GM21619 (cell line): ENCODE measurements at regions not wholly inside any gene's neighbourhood (a gene's known extent, or its start where the extent isn't known, plus 50 kb on each side); places are given as distances from the start of the nearest gene placed in this dataset.
"Not testable (repeated sequence)": the region's sequence is repeated elsewhere in the genome, so short reads cannot be mapped to it uniquely, and the experiment has no call there.

Experiments used
- ATAC-seq: cut with Tn5 transposase; IDR thresholded peaks from one replicate; pipeline ENCODE4 v1.9.1; 2021; ENCODE audit not compliant: unreplicated experiment

DNA sequence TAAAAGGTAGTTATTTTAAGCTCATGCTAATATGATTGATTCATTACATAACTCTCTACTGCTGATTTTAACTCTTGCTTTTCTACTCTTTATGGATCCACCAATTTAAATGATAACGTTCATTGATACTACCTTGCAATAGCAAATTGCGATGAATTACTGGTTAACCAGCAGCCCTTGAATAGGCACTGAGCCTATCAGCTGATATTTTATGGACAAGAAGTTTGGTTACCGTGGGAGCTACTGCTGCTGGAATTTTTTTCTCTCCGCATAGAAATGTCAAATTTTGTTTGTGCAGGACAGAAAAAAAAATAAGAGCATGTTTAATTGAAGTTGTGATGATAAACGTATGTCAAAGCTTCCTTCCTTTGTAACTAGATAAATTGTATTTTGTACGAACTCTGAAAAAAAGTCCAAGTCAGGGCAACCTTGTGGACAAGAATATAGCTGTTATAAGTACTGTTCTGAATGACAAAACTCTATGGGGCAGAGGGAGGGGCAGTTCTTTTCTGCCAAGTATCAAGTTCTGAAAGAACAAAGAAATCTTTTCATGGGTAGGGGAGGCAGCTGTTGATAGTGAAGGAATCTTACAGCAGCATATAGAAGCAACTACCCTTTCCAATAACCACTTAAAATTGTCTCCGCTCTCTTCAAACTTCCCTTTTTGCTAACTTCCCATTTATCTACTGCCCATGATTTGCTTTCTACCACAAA lies 434.9 kb upstream of the PABPC4L start:
- no peak for ATAC-seq

GRCh38 chr4:134634301-134634700 lies 432.7 kb upstream of the PABPC4L start:
- no peak for ATAC-seq

DNA sequence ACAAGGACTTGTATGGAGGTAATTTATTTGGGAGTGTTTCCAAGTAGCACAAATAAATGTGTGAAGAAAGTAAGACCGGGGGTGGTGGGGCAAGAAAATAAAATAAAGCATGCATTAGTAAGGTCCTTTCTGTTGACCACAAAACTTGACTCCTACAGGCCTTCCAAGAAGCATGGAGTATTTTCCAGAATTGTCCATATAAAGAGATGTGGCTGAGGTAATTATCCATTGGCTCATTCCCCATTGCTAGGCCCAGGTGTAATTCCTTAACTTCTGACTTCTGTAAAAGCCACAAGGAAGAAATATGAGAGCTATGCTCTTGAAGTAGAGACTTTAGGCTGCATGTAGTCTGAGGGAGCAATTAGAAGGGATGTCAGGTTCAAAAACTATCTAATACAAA lies 430.5 kb upstream of the PABPC4L start:
- ATAC-seq = no peak

DNA sequence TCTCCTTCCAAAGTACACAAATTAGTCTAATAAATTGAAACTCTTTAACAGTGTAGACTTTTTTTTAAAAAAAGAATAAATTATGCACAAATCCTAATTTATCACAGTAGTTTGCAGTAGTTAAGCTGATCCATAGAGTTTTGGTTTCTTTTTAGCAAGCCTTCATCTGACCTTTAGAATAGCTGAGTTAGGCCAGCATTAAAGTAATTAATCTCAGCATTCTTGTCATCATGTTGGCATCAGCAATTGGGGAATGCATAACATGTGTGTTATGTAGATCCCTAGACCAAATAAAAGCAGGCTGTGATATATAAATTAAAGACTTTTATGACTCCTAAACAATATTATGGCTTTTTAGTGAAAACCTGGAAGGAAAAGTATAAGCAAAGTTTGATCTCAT lies 426.5 kb upstream of the PABPC4L start:
- no peak for ATAC-seq

GRCh38 chr4:134627366-134627765 lies 425.8 kb upstream of the PABPC4L start:
- ATAC-seq = no peak

GRCh38 chr4:134624365-134624764 lies 422.8 kb upstream of the PABPC4L start:
- ATAC-seq = no peak

- ATAC-seq = not testable (repeated sequence)
These were observed 421.3 kb upstream of the PABPC4L start for GRCh38 chr4:134622626-134623575.

GRCh38 chr4:134622199-134622598 lies 420.6 kb upstream of the PABPC4L start:
- ATAC-seq = no peak

DNA sequence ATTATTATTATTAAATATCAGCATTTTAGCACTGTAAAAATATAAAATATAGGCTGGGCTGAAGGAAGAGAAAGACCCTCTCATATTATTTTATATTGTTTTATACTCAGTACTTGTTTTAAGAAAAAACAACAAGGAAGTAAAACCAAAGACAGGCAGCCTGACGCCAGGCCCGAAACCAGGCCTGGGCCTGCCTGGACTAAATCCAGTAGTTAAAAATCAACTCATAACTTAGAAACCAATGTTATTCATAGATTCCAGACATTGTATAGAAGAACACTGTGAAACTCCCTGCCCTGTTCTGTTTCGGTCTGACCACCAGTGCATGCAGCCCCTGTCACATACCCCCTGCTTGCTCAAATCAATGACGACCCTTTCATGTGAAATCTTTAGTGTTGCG lies 420.1 kb upstream of the PABPC4L start:
- ATAC-seq = not testable (repeated sequence)

DNA sequence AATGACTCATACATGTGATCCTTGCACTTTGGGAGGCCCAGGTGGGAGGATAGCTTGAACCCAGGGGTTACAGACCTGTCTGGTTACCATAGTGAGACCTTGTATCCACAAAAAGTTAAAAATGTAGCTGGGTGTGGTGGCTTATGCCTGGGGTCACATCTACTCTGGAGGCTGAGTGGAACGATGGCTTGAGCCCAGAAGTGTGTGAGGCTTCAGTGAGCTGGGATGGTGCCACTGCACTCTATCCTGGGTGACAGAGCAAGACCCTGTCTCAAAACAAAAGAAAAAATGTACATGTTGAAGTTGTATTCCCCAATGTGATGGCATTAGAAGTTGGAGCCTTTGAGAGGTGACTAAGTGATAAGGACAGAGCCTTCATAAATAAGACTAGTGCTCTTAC lies 409.4 kb upstream of the PABPC4L start:
- ATAC-seq = no peak

DNA sequence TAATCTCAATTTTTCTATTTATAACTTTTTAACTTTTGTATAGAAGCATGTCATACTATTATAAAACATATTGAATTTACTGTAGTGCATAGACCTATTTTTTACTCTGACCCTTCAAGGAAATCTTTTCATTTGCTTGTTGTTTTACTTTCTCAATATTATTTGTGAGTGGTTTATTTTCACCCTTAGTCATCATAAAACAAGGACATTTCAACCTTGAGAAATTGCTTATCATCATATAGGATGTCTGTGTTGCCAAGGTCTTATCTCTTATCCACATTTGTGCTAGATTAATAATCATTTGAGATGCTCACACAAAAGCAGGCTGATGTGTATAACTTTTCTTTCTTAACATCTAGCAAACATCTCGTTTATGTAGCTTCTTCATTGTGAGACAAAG lies 408.6 kb upstream of the PABPC4L start:
- ATAC-seq = no peak

- no peak for ATAC-seq
These were observed 400.1 kb upstream of the PABPC4L start for GRCh38 chr4:134601706-134602105.

GRCh38 chr4:134591326-134591725 lies 389.7 kb upstream of the PABPC4L start:
- ATAC-seq = no peak

GRCh38 chr4:134585972-134586371 lies 384.4 kb upstream of the PABPC4L start:
- no peak for ATAC-seq

DNA sequence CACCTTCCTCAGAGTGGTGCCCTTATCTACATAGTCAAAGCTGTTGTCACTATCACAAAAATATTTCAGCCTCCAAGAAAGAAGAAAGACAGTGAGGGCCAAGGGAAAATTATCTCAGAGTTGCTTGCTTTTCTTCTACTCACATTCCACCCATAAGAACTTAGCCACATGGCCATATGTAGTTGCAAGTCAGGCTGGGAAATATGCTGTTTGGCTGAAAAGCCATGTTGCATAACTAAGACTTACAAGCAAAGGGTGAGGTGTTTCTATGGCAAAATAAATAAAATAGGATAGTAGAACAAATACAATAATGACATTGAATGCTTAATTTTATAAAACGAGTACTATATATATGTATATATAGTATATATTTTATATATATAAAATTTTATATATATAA lies 365.9 kb upstream of the PABPC4L start:
- ATAC-seq = no peak

DNA sequence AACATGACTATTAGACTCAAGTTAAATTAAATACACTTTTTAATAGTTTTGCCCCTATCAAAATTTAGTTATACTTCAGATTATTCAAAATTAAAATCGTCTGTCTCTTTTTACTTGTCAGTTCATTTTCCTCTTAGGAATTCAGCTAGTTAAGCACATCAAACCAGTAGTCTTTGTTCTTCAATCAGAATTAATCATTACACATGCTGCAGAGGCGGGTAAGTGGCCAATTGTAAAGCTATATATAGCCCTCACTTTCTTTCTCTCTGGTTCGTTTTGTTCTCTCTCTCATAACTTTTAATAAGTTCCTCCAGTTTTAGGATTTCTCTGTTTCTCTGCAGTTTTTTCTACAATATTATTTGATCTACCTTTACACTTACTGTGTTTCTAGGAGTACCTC lies 359.1 kb upstream of the PABPC4L start:
- no peak for ATAC-seq

DNA sequence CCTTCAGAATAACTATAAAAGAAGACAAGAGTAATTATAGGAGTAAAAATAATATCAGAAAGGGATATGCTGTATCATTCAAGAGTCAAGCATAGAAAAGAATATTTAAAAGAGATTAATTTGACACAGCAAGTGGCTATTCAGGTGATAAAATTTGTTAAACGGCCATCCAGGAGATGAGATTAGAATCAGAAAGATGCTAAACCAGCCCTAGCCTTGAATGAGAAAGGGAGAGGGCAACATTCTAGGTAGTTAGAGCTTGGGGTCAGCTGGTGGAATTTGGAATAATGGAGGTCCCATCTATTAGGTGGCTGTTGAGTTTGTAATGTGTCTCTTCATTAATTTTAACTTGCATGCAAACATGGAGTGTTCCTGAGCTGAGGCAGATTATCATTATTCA lies 350.5 kb upstream of the PABPC4L start:
- no peak for ATAC-seq

DNA sequence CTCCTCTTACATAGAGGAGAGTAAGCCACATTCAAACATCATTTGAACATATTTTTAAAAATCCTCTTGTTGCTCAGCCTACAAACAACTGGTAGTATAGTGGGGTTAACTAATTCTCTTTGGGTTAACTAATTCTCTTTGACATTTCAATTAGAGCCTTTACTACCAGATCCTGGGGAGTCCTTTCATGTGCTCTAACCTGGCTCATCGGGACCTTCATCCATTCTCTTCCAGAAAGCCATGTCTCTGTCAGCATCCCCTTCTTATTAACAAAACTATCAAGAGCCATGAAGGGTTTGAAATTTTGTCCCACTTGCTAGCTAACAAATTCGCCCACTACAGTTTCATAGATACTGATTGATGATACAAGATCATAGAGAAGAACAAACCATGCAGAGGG lies 349.8 kb upstream of the PABPC4L start:
- ATAC-seq = no peak

DNA sequence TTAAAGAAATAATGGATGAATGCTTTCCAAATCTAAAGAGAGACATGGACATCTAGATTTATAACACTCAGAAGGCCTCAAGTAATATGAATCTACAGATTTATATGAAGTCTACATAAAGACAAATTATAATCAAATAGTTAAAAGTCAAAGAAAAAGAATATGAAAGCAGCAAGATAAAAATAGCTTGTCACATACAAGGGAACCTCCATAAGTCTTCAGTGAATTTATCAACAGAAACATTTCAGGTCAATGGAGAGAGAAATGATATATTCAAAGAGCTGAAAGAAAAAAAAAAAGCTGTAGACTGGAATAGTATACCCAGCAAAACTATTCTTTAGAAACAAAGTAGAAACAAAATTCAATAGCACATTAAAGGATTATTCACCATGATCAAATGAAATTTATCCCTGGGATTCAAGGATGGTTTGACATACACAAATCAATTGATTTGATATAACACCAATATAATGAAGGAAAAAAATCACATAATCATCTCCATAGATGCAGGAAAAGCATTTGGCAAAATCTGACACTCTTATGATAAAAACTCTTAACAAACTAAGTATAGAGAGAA lies 346.6 kb upstream of the PABPC4L start:
- no peak for ATAC-seq

- no peak for ATAC-seq
These were observed 344.7 kb upstream of the PABPC4L start for GRCh38 chr4:134546279-134546678.

DNA sequence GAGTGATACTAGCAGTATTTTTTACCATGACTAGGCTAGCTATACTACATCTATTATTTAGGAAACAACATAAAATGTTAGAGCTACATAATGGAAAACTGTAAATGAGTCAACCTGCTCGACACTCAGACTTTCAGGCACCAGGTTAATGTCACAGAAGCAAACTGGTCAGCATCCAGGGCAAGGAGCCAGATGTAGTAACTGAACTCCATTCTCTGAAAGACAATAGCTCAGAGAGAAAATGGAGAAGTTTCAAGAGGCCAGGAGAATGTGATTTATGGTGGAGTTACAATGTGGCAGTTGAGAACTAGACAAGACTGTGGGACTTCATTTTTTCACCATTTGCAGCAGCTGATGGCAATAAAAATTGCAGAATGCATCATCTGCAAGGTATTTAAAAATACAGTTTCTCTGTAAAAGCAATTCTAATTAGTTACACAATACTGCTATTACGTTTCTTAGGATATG lies 342.7 kb upstream of the PABPC4L start:
- no peak for ATAC-seq

- ATAC-seq = no peak
These were observed 339.0 kb upstream of the PABPC4L start for GRCh38 chr4:134540588-134540987.
